Type B pancreatic cell (in vitro differentiated cells): ENCODE measurements at regions not wholly inside any gene's neighbourhood (a gene's known extent, or its start where the extent isn't known, plus 50 kb on each side); places are given as distances from the start of the nearest gene placed in this dataset.

Experiments
- DNase-seq: peaks from one replicate; pipeline ENCODE4 v3.0.0; 2021; ENCODE audit warnings: mixed read lengths; ENCODE audit not compliant: unreplicated experiment; ENCODE audit errors: extremely low spot score
- H3K27ac Mint-ChIP-seq: 2 replicates; pipeline ENCODE4 v1.8.0; 2021; ENCODE audit warnings: mild to moderate bottlenecking, mixed read lengths
- H3K27me3 Mint-ChIP-seq: 2 replicates; pipeline ENCODE4 v1.8.0; 2021; ENCODE audit warnings: mixed read lengths
- H3K36me3 Mint-ChIP-seq: 2 replicates; pipeline ENCODE4 v1.8.0; 2021; ENCODE audit warnings: mixed read lengths
- H3K4me1 Mint-ChIP-seq: one replicate; pipeline ENCODE4 v1.8.0; 2021; ENCODE audit warnings: mixed read lengths; ENCODE audit not compliant: unreplicated experiment
- H3K4me3 Mint-ChIP-seq: 2 replicates; pipeline ENCODE4 v1.8.0; 2021; ENCODE audit warnings: mild to moderate bottlenecking, mixed read lengths
- H3K9me3 Mint-ChIP-seq: 2 replicates; pipeline ENCODE4 v1.8.0; 2021; ENCODE audit warnings: mixed read lengths
- TF ChIP-seq, protein P1 (sequence below): fragments of 200-600 bp; sonication (generic); conservative IDR thresholded peaks from 2 replicates; pipeline ENCODE4 v1.5.0; 2021; ENCODE audit warnings: antibody characterized with exemption, mild to moderate bottlenecking

DNA sequence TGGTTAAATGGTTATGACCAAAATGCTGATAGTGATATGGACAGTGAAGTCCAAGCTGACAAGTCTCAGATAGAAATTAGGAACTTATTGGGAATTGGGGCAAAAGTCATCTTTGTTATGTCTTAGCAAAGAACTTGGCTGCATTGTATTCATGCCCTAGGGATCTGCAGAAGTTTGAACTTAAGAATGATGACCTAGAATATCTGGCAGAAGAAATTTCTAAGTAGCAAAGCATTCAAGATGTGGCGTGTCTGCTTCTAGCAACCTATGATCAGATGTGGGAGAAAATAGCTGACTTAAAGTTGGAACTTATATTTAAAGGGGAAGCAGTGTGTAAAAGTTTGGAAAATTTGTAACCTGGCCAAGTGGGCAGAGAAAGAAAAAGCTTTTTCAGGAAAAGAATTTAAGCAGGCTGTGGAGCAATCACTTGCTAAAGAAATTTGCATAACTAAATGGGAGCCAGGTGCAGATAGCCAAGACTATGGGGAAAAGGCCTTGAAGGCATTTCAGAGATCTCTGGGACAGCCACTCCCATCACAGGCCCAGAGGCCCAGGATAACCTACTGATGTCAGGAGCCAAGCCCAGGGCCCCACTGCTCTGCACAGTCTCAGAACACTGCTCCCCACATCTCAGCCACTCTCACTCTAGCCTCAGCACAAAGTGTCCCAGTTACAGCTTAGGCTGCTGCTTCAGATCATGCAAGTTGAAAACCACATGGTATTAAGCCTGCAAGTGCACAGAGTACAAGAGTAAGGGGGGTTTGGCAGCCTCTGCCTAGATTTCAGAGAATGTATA, 147.8 kb upstream of the TGFBR2 start:
- TF ChIP-seq, protein P1, sequence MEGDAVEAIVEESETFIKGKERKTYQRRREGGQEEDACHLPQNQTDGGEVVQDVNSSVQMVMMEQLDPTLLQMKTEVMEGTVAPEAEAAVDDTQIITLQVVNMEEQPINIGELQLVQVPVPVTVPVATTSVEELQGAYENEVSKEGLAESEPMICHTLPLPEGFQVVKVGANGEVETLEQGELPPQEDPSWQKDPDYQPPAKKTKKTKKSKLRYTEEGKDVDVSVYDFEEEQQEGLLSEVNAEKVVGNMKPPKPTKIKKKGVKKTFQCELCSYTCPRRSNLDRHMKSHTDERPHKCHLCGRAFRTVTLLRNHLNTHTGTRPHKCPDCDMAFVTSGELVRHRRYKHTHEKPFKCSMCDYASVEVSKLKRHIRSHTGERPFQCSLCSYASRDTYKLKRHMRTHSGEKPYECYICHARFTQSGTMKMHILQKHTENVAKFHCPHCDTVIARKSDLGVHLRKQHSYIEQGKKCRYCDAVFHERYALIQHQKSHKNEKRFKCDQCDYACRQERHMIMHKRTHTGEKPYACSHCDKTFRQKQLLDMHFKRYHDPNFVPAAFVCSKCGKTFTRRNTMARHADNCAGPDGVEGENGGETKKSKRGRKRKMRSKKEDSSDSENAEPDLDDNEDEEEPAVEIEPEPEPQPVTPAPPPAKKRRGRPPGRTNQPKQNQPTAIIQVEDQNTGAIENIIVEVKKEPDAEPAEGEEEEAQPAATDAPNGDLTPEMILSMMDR = no peak
- no peaks in the 10 kb centered on the region for H3K36me3 Mint-ChIP-seq
- H3K27ac Mint-ChIP-seq = no peak overlapping the region
- no peak overlapping the region for H3K4me3 Mint-ChIP-seq
- H3K4me1 Mint-ChIP-seq = no peaks in the 10 kb centered on the region
- H3K27me3 Mint-ChIP-seq = no peaks in the 10 kb centered on the region
- DNase-seq = no peak
- peaks cover 4% of the 10 kb centered on the region for H3K9me3 Mint-ChIP-seq

DNA sequence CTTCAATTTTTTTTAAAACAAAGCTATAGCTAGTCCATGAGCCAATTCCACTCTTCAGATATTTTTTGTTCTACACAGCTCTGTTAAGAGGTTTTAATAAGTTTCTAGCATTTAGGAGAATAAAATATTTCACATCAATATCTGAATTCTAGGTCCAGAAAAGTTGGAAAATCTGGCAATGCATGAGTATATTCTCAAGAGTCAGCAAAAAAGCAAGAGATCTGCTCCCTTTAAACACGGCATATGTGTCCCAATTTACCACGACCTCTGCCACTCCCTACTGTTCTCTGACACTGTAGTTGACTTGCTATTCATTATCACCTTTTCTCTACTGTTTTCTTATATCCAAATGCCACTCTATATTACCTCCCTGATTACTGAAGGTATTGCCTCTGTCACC, 145.1 kb upstream of the TGFBR2 start:
- no peaks in the 10 kb centered on the region for H3K4me1 Mint-ChIP-seq
- DNase-seq = no peak
- no peaks in the 10 kb centered on the region for H3K36me3 Mint-ChIP-seq
- H3K9me3 Mint-ChIP-seq = peaks cover 4% of the 10 kb centered on the region
- TF ChIP-seq, protein P1 = no peak
- H3K4me3 Mint-ChIP-seq = no peak overlapping the region
- H3K27me3 Mint-ChIP-seq = no peaks in the 10 kb centered on the region
- no peak overlapping the region for H3K27ac Mint-ChIP-seq

DNA sequence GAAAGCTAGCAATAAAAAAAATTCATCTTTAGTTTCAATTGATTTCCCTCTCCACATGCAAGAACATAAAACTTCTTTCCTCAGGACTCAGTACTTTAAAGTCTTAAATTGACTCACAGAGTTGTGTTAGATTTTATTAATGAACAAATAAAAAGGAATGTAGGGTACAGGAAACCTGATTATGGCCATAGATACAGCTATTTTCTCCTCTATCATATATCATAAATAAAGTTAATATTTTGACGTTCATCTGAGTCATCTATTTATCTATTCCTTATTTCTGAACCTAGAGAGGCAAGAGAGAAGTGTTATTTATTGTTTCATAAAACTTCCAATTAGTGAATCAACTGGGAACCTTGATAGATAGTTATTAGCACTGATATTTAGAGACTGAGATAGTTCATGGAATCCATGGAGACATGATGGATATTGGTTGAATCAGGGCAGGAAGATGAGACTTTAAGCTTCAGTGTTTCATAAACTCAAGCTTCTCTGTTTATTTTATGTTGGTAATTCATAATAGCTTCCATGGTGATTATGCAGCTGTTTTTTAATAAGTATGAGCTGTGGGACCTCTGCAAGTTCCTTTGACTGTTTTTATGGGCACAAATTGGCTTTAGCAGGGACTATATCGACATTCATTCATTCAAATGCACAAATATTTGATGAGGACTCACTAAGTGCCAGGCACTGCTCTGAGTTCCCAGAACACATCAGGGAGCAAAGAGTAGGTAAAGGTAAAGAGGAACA, 143.5 kb upstream of the TGFBR2 start:
- Mint-ChIP-seq H3K27ac (no peak overlapping the region), H3K36me3 (no peaks in the 10 kb centered on the region), H3K27me3 (no peaks in the 10 kb centered on the region), H3K4me1 (no peaks in the 10 kb centered on the region), H3K4me3 (no peak overlapping the region), H3K9me3 (peaks cover 4% of the 10 kb centered on the region)
- DNase-seq = no peak
- TF ChIP-seq, protein P1 = no peak

DNA sequence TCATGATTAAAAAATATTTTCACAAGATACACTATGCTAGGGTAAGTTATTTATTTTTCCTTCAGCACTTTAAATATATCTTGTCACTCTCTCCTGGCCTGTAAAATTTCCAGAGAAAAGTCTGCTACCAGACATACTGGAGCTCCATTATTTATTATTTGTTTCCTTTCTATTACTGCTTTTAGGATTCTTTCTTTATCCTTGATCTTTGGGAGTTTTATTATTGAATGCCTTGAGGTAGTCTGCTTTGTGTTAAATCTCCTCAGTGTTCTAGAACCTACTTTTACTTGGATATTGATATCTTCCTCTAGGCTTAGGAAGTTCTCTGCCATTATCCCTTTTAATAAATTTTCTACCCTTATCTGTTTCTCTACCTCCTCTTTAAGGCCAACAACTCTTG, 142.0 kb upstream of the TGFBR2 start:
- no peaks in the 10 kb centered on the region for H3K27me3 Mint-ChIP-seq
- H3K36me3 Mint-ChIP-seq = no peaks in the 10 kb centered on the region
- TF ChIP-seq, protein P1 = no peak
- H3K9me3 Mint-ChIP-seq = no peaks in the 10 kb centered on the region
- H3K4me1 Mint-ChIP-seq = no peaks in the 10 kb centered on the region
- H3K4me3 Mint-ChIP-seq = no peak overlapping the region
- DNase-seq = no peak
- no peak overlapping the region for H3K27ac Mint-ChIP-seq

DNA sequence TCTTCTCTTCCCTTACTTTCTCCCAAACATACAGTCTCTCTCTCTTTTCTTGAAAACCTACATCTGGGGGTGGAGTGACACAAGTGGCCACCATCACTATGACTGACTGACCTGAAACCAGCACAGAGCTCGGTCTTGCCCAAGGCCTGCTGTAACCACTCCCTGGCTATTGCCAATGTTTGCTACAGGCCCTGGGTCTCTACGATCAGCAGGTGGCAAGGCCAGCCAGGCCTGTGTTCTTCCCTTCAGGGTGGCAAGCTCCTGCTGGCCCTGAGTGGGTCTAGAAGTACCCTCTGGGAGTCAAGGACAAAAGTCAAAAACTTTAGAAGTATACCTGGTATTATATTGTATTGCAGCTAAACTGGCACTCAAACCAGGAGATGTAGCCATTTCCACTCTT, 140.9 kb upstream of the TGFBR2 start:
- TF ChIP-seq, protein P1 = no peak
- peaks cover 4% of the 10 kb centered on the region for H3K9me3 Mint-ChIP-seq
- H3K27me3 Mint-ChIP-seq = no peaks in the 10 kb centered on the region
- H3K27ac Mint-ChIP-seq = no peak overlapping the region
- DNase-seq = no peak
- no peak overlapping the region for H3K4me3 Mint-ChIP-seq
- H3K4me1 Mint-ChIP-seq = no peaks in the 10 kb centered on the region
- no peaks in the 10 kb centered on the region for H3K36me3 Mint-ChIP-seq
